Loucy (cell line): ENCODE measurements at regions not wholly inside any gene's neighbourhood (a gene's known extent, or its start where the extent isn't known, plus 50 kb on each side); places are given as distances from the start of the nearest gene placed in this dataset.

ENCODE experiments used
- EZH2phosphoT487 ChIP-seq: fragments of 200-600 bp; IDR thresholded peaks from 2 replicates; pipeline ENCODE4 v1.6.1; 2018; ENCODE audit warnings: antibody characterized with exemption, mild to moderate bottlenecking, moderate library complexity, borderline replicate concordance
- TF ChIP-seq, protein P1 (sequence below): fragments of 200-600 bp; sonication (generic); conservative IDR thresholded peaks from 2 replicates; pipeline ENCODE4 v1.5.1; 2014; ENCODE audit warnings: mild to moderate bottlenecking, antibody characterized with exemption, low read length

- TF ChIP-seq, protein P1, sequence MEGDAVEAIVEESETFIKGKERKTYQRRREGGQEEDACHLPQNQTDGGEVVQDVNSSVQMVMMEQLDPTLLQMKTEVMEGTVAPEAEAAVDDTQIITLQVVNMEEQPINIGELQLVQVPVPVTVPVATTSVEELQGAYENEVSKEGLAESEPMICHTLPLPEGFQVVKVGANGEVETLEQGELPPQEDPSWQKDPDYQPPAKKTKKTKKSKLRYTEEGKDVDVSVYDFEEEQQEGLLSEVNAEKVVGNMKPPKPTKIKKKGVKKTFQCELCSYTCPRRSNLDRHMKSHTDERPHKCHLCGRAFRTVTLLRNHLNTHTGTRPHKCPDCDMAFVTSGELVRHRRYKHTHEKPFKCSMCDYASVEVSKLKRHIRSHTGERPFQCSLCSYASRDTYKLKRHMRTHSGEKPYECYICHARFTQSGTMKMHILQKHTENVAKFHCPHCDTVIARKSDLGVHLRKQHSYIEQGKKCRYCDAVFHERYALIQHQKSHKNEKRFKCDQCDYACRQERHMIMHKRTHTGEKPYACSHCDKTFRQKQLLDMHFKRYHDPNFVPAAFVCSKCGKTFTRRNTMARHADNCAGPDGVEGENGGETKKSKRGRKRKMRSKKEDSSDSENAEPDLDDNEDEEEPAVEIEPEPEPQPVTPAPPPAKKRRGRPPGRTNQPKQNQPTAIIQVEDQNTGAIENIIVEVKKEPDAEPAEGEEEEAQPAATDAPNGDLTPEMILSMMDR, result no peak
- TF ChIP-seq EZH2phosphoT487, result no peak
Measured at GRCh38 chr5:147055850-147056566, 177.5 kb upstream of the PPP2R2B start.
